Activated CD4-positive, alpha-beta T cell treated with anti-CD3 and anti-CD28 coated beads for 36 hours (primary cell): ENCODE measurements at regions not wholly inside any gene's neighbourhood (a gene's known extent, or its start where the extent isn't known, plus 50 kb on each side); places are given as distances from the start of the nearest gene placed in this dataset.

ENCODE experiments used
- ATAC-seq: fragments of 200-7000 bp; cut with Tn5 transposase; one replicate; pipeline ENCODE4 v1.10.0; 2021; ENCODE audit warnings: mild to moderate bottlenecking, moderate library complexity
- CTCF ChIA-PET: fragments of 350-600 bp; sonication (Branson Sonifier 250); formaldehyde crosslinking; loops from one replicate; lab custom pipeline; 2021; ENCODE audit warnings: antibody characterized with exemption; lab: Charles Lee
- POLR2A ChIA-PET: fragments of 350-600 bp; sonication (Branson Sonifier 250); formaldehyde crosslinking; loops from one replicate; lab custom pipeline; 2021; ENCODE audit warnings: antibody characterized with exemption, inconsistent platforms; lab: Charles Lee
- DNase-seq: peaks from one replicate; pipeline ENCODE4 v3.0.0-alpha.2; 2020
- H3K27ac Mint-ChIP-seq: one replicate; pipeline ENCODE4 v1.8.0; 2021; ENCODE audit warnings: mixed read lengths
- H3K27me3 Mint-ChIP-seq: one replicate; pipeline ENCODE4 v1.8.0; 2021; ENCODE audit warnings: mixed read lengths
- H3K36me3 Mint-ChIP-seq: one replicate; pipeline ENCODE4 v1.8.0; 2021; ENCODE audit warnings: low read depth, mixed read lengths
- H3K4me1 Mint-ChIP-seq: one replicate; pipeline ENCODE4 v1.8.0; 2021; ENCODE audit warnings: mixed read lengths
- H3K4me3 Mint-ChIP-seq: one replicate; pipeline ENCODE4 v1.8.0; 2021; ENCODE audit warnings: mild to moderate bottlenecking, moderate library complexity, mixed read lengths
- H3K9me3 Mint-ChIP-seq: one replicate; pipeline ENCODE4 v1.8.0; 2021; ENCODE audit warnings: low read depth, mixed read lengths
- intact Hi-C, 2 experiments: fragments of 100-400 bp; cut with DNase I in 1 of 2; cut with micrococcal nuclease in 1 of 2; formaldehyde crosslinking; loops; one replicate each; pipeline versions ENCODE4 v1.14.2 to v1.15.1; 2022 to 2024; cut with DNase I, micrococcal nuclease

GRCh38 chr3:168431491-168431890 lies 335.8 kb upstream of the GOLIM4 start:
- intact Hi-C loops: no loop called here
- no peaks in the 10 kb centered on the region for H3K36me3 Mint-ChIP-seq
- POLR2A ChIA-PET: no interaction called here
- DNase-seq: no peak
- no peak overlapping the region for H3K27ac Mint-ChIP-seq
- no peaks in the 10 kb centered on the region for H3K4me1 Mint-ChIP-seq
- ATAC-seq: no peak
- no peaks in the 10 kb centered on the region for H3K27me3 Mint-ChIP-seq
- CTCF ChIA-PET: no interaction called here
- H3K9me3 Mint-ChIP-seq: no peaks in the 10 kb centered on the region
- no peak overlapping the region for H3K4me3 Mint-ChIP-seq

GRCh38 chr3:168427835-168428475 lies 332.2 kb upstream of the GOLIM4 start:
- H3K4me3 Mint-ChIP-seq: no peak overlapping the region
- H3K27ac Mint-ChIP-seq: no peak overlapping the region
- intact Hi-C loops: no loop called here
- ATAC-seq (no peak), DNase-seq (no peak)
- ChIA-PET POLR2A (no interaction called here), CTCF (interaction anchor here (0.5 to 1.1 kb wide), 2 partner anchors 9 to 1986 kb away, joined by 3 to 4 read pairs; no protein-coding TSS in a partner anchor)
- H3K4me1 Mint-ChIP-seq: no peaks in the 10 kb centered on the region
- H3K27me3 Mint-ChIP-seq: no peaks in the 10 kb centered on the region
- H3K36me3 Mint-ChIP-seq: no peaks in the 10 kb centered on the region
- H3K9me3 Mint-ChIP-seq: no peaks in the 10 kb centered on the region

GRCh38 chr3:168427156-168427555 lies 331.4 kb upstream of the GOLIM4 start:
- POLR2A ChIA-PET: no interaction called here
- Mint-ChIP-seq H3K4me1 (no peaks in the 10 kb centered on the region), H3K9me3 (no peaks in the 10 kb centered on the region), H3K4me3 (no peak overlapping the region), H3K27me3 (no peaks in the 10 kb centered on the region), H3K27ac (no peak overlapping the region), H3K36me3 (no peaks in the 10 kb centered on the region)
- DNase-seq (no peak), ATAC-seq (no peak)
- CTCF ChIA-PET: interaction anchor here (1.1 kb wide), 1 partner anchor 10 kb away, joined by 3 read pairs; no protein-coding TSS in a partner anchor
- intact Hi-C loops: no loop called here

GRCh38 chr3:168425936-168426595 lies 330.3 kb upstream of the GOLIM4 start:
- no peak for ATAC-seq
- H3K36me3 Mint-ChIP-seq: no peaks in the 10 kb centered on the region
- CTCF ChIA-PET: no interaction called here
- H3K9me3 Mint-ChIP-seq: no peaks in the 10 kb centered on the region
- intact Hi-C loops: no loop called here
- H3K27me3 Mint-ChIP-seq: no peaks in the 10 kb centered on the region
- POLR2A ChIA-PET: no interaction called here
- no peaks in the 10 kb centered on the region for H3K4me1 Mint-ChIP-seq
- no peak overlapping the region for H3K4me3 Mint-ChIP-seq
- no peak for DNase-seq
- no peak overlapping the region for H3K27ac Mint-ChIP-seq

GRCh38 chr3:168424059-168424734 lies 328.5 kb upstream of the GOLIM4 start:
- H3K4me3 Mint-ChIP-seq: no peak overlapping the region
- no peaks in the 10 kb centered on the region for H3K4me1 Mint-ChIP-seq
- CTCF ChIA-PET: no interaction called here
- H3K27me3 Mint-ChIP-seq: no peaks in the 10 kb centered on the region
- DNase-seq (no peak), ATAC-seq (no peak)
- H3K27ac Mint-ChIP-seq: no peak overlapping the region
- POLR2A ChIA-PET: no interaction called here
- H3K9me3 Mint-ChIP-seq: no peaks in the 10 kb centered on the region
- H3K36me3 Mint-ChIP-seq: no peaks in the 10 kb centered on the region
- intact Hi-C loops: no loop called here

- Mint-ChIP-seq H3K4me3 (no peak overlapping the region), H3K4me1 (no peaks in the 10 kb centered on the region), H3K36me3 (no peaks in the 10 kb centered on the region), H3K9me3 (peaks cover under 1% of the 10 kb centered on the region), H3K27ac (no peak overlapping the region), H3K27me3 (no peaks in the 10 kb centered on the region)
- POLR2A ChIA-PET: no interaction called here
- no peak for ATAC-seq
- CTCF ChIA-PET: no interaction called here
- intact Hi-C loops: no loop called here
- DNase-seq: no peak
These were observed 327.1 kb upstream of the GOLIM4 start for GRCh38 chr3:168422843-168423242.

- H3K4me1 Mint-ChIP-seq: no peaks in the 10 kb centered on the region
- H3K9me3 Mint-ChIP-seq: peaks cover 1% of the 10 kb centered on the region
- H3K27ac Mint-ChIP-seq: no peak overlapping the region
- no peak overlapping the region for H3K4me3 Mint-ChIP-seq
- POLR2A ChIA-PET: no interaction called here
- ATAC-seq: no peak
- H3K36me3 Mint-ChIP-seq: no peaks in the 10 kb centered on the region
- intact Hi-C loops: no loop called here
- CTCF ChIA-PET: no interaction called here
- DNase-seq: no peak
- H3K27me3 Mint-ChIP-seq: no peaks in the 10 kb centered on the region
These were observed 323.4 kb upstream of the GOLIM4 start for GRCh38 chr3:168419091-168419490.

- CTCF ChIA-PET: no interaction called here
- peaks cover 1% of the 10 kb centered on the region for H3K9me3 Mint-ChIP-seq
These were observed 321.3 kb upstream of the GOLIM4 start for GRCh38 chr3:168417016-168417415.

GRCh38 chr3:168416446-168416845 lies 320.7 kb upstream of the GOLIM4 start:
- Mint-ChIP-seq H3K4me1 (no peaks in the 10 kb centered on the region), H3K9me3 (peaks cover 1% of the 10 kb centered on the region), H3K4me3 (no peak overlapping the region), H3K36me3 (no peaks in the 10 kb centered on the region), H3K27me3 (no peaks in the 10 kb centered on the region), H3K27ac (no peak overlapping the region)
- DNase-seq (no peak), ATAC-seq (no peak)
- ChIA-PET POLR2A (no interaction called here), CTCF (no interaction called here)
- intact Hi-C loops: no loop called here

More at GRCh38 chr3:168417016-168417415, 321.3 kb upstream of the GOLIM4 start:
- H3K27me3 Mint-ChIP-seq: no peaks in the 10 kb centered on the region
- no peak overlapping the region for H3K27ac Mint-ChIP-seq
- POLR2A ChIA-PET: no interaction called here
- H3K36me3 Mint-ChIP-seq: no peaks in the 10 kb centered on the region
- intact Hi-C loops: no loop called here
- DNase-seq (no peak), ATAC-seq (no peak)
- H3K4me3 Mint-ChIP-seq: no peak overlapping the region
- H3K4me1 Mint-ChIP-seq: no peaks in the 10 kb centered on the region

GRCh38 chr3:168414149-168414548 lies 318.4 kb upstream of the GOLIM4 start:
- peaks cover 7% of the 10 kb centered on the region for H3K9me3 Mint-ChIP-seq
- no peaks in the 10 kb centered on the region for H3K27me3 Mint-ChIP-seq
- no peaks in the 10 kb centered on the region for H3K4me1 Mint-ChIP-seq
- no peak overlapping the region for H3K27ac Mint-ChIP-seq
- DNase-seq (no peak), ATAC-seq (no peak)
- intact Hi-C loops: no loop called here
- ChIA-PET POLR2A (no interaction called here), CTCF (no interaction called here)
- no peak overlapping the region for H3K4me3 Mint-ChIP-seq
- H3K36me3 Mint-ChIP-seq: no peaks in the 10 kb centered on the region

- peaks cover 7% of the 10 kb centered on the region for H3K9me3 Mint-ChIP-seq
- H3K36me3 Mint-ChIP-seq: no peaks in the 10 kb centered on the region
- H3K27me3 Mint-ChIP-seq: peaks cover 2% of the 10 kb centered on the region
- ChIA-PET POLR2A (no interaction called here), CTCF (no interaction called here)
- H3K4me1 Mint-ChIP-seq: no peaks in the 10 kb centered on the region
- ATAC-seq: no peak
- intact Hi-C loops: no loop called here
- DNase-seq: no peak
- no peak overlapping the region for H3K4me3 Mint-ChIP-seq
- H3K27ac Mint-ChIP-seq: no peak overlapping the region
These were observed 311.7 kb upstream of the GOLIM4 start for GRCh38 chr3:168407381-168407780.

- H3K36me3 Mint-ChIP-seq: no peaks in the 10 kb centered on the region
- H3K27me3 Mint-ChIP-seq: peaks cover 2% of the 10 kb centered on the region
- no peak overlapping the region for H3K27ac Mint-ChIP-seq
- POLR2A ChIA-PET: no interaction called here
- CTCF ChIA-PET: no interaction called here
- ATAC-seq (no peak), DNase-seq (no peak)
- no peak overlapping the region for H3K4me3 Mint-ChIP-seq
- intact Hi-C loops: no loop called here
- H3K4me1 Mint-ChIP-seq: no peaks in the 10 kb centered on the region
- H3K9me3 Mint-ChIP-seq: peaks cover 5% of the 10 kb centered on the region
These were observed 309.6 kb upstream of the GOLIM4 start for GRCh38 chr3:168405288-168405687.
